HG03064 (cell line): ENCODE measurements at regions not wholly inside any gene's neighbourhood (a gene's known extent, or its start where the extent isn't known, plus 50 kb on each side); places are given as distances from the start of the nearest gene placed in this dataset.
"Not testable (repeated sequence)": the region's sequence is repeated elsewhere in the genome, so short reads cannot be mapped to it uniquely, and the experiment has no call there.

ENCODE experiments used
- ATAC-seq: cut with Tn5 transposase; IDR thresholded peaks from one replicate; pipeline ENCODE4 v1.9.1; 2021; ENCODE audit warnings: low read depth; ENCODE audit not compliant: unreplicated experiment

DNA sequence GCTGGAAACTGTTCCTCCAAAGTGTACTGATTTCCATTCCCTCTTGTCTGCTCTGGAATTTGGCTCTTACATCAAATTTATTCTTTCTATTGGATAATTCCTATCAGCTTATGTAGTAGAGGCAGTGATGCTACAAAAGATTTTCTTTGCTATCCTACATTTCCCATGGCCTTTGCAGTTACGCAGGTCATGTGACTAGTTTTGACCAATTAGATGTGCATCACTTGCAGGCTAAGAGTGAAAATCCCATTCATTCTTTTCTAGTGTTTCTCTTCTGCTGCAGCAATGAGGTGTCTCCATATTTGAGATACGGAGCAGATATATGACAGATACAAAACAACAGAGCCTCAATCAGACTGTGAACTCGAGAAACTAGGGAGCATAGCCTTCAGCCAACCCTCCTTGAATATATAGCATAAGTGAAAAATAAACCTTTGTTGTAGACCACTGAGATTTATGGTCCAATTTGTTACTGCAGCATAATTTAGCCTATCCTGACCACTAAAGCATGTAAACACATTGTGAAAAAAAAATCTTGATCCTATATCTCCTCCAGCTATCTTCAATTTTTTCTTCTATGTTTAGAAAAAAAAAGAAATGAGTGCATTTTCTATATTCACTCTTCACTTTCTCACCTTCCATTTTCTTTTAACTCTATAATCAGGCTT, 102.0 kb downstream of the HNMT start:
- no peak for ATAC-seq

DNA sequence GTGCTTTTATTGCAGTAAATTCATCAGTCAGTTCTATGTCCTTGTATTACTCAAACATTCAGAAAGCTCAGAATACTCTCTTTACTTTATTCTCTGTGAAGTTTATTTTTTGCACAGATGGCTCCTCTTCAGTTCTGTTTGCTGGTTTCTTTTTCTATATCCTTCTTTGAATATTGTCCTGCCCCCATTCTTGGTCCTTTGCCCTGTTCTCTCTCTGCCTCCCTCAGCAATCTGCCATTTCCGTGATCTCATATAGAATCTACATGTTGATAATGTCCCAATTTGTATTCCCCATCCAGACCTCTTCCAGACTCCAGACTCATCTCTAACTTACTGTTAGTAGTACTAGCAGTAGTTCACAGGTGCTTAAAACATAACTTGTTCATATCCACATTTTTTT, 102.6 kb downstream of the HNMT start:
- ATAC-seq = no peak

DNA sequence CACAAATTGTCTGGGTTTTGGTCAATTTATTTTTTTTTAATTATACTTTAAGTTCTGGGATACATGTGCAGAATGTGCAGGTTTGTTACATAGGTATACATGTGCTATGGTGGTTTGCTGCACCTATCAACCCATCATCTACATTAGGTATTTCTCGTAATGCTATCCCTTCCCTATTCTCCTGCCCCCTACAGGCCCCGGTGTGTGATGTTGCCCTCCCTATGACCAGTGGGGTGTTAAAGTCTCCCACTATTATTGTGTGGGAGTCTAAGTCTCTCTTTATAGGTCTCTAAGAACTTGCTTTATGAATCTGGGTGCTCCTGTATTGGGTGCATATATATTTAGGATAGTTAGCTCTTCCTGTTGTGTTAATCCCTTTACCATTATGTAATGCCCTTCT, 104.4 kb downstream of the HNMT start:
- ATAC-seq = not testable (repeated sequence)

DNA sequence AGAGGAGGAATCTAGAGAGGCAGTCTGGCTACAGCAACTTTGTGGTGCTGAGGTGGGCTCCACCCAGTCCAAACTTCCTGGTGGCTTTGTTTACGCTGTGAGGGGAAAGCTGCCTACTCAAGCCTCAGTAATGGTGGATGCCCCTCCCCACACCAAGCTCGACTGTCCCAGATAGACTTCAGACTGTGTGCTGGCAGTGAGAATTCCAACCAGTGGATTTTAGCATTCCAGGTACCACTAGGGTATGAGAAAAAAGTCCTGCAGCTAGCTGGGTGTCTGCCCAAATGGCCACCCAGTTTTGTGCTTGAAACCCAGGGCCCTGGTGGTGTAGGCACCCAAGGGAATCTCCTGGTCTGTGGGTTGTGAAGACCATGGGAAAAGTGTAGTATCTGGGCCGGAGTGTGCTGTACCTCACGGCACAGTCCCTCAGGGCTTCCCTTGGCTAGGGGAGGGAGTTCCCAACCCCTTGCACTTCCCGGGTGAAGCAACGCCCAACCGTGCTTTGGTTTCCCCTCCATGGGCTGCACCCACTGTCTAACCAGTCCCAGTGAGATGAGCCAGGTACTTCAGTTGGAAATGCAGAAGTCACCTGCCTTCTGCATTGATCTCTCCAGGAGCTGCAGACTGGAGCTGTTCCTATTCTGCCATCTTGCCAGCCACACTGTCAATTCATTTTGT, 106.9 kb downstream of the HNMT start:
- not testable (repeated sequence) for ATAC-seq

DNA sequence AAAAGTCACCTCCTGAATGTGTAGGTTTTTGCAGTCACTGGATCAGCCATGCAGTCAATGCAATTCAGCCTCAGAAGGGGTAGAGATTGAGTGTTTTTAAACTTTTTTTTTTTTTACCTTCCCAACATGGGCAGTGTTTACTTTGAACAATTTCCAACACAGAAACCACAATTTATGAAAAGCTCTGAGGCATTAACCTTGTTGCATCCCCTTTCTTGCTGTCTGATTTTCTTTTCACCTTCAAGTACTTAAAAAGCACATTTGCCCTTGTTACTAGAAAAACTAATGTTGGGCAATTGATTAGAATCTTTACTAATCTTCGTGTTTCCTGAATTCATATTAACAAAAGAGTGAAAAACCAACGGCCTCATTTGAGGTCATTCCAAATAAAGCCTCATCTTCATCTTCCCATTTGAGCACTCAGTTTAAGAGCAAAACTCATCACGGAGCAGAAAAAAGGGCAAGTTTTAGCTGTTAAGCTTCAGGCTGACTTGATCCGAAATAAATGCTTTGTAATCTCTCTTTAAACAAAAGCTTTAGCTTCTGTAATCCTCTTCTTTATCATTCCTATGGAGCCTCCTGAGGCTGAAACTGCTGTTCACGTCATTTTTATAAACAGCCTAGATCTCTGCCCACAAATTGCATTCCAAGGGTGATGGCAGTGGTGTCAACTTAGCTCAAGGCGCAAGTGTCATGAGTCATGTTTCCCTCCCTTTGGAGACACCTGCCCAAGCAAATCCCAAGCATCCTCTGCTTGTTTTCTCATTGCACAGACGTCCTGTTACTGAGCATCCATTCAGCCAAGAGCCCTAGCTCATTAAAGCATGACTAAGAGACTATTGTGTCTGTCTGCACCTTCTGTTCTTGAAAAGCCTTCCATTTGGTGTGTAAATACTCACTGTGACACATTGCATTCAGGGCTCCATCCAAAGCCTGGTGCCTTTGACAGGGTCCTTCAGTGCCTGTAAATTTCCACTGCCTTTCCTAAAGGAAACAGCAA, 107.7 kb downstream of the HNMT start:
- ATAC-seq = no peak

DNA sequence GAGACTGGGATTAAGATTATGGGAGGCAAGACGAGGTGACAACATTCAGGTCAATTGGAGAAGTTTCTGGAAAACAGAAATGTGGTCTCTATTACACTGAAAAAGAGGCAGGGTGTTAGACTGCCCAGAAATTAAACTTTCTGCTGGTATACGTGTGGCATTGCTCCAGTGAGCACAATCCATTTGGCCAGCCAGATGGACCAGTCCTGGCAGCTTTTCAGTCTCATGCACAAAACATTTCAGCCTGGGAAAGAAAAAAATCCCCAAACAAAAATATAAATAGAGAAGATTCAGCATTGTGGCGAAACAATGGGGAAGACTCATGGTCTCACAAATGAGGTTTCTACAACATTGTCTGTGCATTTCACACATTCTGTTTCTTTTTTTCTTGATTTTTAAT, 113.9 kb downstream of the HNMT start:
- no peak for ATAC-seq

DNA sequence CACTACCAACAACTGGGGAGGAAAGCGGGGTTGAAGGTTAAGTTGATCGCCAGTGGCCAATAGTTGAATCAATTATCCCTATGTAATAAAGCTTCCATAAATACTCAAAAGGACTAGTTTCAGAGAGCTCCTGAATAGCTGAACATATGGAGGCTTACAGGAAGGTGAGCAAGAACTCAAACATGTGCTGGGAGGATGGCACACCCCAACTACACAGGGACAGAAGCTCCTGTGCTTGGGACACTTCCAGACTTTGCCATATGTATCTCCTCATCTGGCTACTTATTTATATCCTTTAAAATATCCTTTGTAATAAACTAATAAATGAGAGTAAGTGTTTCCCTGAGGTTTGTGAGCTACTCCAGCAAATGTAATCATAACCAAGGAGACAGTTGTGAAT, 115.7 kb downstream of the HNMT start:
- no peak for ATAC-seq

DNA sequence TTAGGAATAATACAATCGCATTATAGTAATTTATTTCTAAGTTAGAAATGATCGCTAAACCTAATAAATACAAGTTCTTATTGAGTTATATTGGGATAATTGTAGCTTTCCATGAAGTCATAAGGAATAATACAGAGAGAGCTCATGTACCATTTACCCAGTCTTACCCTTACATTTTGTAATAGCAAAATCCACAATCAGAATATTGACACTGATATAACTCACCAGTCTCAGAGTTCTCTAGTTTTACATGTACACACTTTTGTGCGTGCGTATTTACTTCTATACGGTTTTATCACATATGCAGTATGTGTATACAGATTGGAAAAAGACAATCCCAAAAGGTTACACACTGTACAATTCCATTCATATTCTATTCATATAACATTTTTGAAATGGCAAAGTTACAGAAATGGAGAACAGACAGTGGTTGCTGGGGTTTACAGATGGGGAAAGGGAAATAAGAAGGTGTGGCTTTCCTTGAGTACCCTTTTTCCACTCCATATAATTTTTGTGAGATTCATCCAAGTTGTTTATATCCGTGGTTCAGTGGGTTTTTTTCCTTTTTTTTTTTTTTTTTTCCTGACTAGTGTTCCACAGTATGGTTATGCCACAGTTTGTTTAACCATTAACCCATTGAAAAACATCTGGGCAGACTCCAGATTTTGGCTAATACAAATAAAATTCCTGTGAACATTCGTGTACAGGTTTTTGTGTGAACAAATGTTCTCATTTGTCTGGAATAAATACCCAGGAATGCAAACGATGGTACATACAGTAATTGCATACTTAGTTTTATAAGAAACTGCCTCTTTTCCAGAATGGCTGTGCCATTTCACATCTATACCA, 117.2 kb downstream of the HNMT start:
- ATAC-seq = no peak

DNA sequence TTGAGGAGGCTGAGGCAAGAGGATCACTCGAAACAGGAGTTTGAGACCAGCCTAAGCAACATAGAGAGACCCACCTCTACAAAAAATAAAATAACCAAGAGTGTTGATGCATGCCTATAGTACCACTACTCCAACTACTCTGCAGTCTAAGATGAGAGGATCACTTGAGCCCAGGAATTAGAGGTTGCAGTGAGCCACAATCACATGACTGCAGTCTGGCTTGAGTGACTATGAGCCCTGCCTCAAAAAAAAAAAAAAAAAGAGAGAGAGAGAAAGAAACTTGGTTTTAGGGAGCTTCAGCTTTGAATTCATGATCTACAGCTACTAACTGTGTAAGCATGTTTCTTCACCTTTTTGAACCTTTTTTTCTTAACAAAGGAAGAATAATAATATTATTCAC, 119.9 kb downstream of the HNMT start:
- no peak for ATAC-seq

DNA sequence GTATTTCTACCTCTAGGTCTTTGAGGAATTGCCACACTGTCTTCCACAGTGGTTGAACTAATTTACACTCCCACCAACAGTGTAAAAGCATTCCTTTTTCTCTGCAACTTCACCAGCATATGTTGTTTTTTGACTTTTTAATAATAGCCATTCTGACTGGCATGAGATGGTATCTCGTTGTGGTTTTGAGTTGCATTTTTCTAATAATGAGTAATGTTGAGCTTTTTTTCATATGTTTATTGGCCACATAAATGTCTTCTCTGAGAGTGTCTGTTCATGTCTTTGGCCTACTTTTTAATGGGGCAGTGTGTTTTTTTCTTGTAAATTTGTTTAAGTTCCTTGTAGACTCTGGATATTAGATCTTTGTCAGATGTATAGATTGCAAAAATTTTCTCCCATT, 121.2 kb downstream of the HNMT start:
- not testable (repeated sequence) for ATAC-seq

DNA sequence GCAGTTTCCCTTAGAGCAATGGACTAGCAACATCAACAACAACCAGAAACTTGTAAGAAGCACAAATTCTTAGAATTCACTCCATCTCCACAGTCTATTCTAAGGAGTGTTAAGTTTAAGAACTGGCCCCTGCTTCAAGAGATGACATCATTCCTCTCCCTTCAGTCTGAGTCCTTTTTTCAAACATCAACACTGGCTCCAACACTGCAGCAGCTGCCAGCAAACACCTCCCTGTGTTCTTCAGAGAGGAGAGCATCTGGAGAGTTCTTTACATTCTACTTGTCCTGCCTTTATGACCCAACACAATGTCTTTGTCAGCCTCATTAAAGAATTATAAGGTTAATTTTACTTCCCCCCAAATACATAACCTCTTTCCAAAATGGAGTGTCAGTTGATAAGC, 122.3 kb downstream of the HNMT start:
- ATAC-seq = no peak

DNA sequence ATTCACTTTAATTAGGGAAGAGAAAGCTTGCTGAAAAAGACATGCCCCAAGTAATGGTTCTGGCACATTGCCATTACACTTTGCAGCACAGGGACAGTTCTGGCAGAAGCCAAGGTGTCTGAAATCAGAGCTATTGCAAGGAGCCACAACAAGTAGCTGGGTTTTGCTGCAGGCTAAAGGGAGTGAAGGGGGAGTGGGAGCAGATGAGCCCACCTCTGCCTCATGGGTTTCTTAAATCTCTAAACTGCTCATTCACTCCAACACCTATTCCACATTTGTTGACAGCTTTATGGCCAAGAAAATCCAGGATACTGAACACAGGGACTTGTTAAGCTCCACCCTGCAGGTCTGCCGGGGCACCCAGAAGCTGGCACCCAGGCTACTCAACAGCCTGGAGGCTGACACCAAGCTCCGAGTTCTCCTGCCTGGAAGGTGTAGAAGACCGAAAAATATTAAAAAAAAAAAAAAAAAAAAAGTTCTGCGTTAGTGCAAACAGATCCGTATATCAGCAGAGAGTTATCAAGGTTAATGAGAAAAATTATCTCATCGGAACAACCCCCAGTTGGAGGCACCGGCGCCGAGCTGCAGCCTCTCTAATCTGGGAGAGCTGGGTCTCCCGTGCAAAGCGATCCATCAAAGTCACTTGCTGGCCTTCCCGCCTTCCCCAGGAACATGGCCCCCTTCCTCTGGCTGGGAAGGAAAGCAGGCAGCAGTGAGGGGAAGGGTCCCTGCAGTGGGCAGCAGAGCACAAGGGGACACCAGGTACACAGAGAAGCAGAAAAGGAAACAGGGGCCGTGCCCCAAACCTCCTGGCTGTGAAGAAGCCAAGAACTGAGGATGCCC, 123.7 kb downstream of the HNMT start:
- no peak for ATAC-seq

DNA sequence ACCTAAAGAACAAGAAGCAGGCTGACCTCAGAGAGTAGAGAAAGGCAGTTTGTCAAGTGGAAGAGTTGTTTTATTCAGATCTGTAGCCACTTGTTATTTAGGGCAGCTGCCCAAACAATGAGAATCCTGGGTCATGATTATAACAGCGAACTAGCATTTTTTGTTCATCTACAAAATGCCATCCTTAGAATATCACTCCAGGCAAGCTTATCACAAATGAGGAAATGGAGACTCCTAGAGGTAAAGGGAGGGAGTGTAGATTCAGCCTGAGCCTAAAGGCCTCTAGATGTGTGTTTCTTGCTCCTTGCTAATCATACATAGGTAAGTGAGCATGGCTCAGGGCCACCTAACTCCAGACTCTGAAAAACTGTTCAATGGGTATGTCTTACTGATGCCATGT, 126.1 kb downstream of the HNMT start:
- peak; percentile 84 for ATAC-seq

DNA sequence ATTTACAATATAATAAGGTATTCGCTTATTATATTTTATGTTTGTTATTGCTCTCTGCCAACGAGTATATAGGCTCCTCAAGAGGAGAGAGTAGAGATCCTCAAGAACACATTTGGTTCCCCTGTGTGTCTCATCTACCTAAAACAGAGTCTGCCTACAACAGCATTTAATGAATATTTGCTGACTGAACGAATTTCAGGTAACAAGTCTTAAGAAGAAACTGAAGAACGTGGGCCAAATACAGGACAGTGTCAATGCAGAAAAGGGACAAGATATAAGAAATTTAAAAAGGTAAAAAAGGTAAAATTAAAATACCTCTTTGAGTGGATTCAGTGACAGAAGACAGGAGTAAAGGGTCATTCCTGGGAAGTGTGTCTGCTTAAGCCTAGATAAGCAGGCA, 129.2 kb downstream of the HNMT start:
- ATAC-seq = no peak

DNA sequence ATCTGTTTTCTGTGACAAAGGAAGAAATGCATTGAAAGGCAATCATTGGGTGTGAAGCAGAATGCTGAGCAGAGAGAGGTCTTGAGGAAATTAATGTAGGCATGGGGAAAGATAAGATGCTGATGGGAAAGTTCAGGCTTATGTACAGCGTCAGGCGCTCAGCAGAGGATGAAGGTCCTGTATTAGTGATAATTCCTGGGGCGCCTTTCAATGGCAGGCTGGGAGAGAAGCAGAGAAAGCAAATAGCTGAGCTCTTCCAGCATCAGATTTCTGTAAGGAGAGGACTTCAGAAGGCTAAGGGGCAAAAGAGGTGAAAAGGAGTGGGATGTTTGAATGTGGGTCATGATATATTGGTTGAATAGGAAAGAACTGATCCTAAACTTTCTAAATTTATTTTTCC, 129.8 kb downstream of the HNMT start:
- no peak for ATAC-seq

DNA sequence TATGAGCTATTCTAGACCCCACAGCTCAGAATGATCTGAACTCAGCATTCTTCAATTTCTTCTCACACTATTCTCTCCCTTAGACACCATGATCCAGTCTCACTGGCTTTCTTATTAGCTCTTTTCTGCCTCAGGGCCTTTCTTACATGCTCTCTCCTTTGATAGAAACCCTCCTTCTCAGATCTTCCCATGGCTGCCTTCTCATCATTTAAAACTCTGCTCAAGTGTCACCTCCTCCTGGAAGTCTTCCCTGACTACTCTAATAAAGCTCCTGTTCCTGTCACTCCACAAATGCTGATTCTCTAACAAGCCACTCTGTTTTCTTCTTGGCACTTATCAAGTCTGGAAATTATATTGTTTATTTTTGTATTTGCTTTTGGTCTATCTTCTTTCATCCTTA, 131.1 kb downstream of the HNMT start:
- ATAC-seq = no peak

DNA sequence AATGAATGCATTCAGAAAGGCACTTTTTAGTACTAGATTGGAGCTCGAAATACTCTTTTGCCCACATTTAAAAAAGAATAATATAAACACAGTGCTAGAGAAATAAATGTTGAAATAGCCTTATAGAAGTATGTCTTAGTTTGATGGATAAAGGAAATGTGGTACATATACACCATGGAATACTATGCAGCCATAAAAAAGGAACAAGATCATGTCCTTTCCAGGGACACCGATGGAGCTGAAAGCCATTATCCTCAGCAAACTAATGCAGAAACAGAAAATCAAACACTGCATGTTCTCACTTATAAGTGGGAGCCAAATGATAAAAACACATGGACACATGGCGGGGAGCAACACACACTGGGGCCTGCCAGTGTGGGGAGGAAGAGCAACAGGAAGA, 135.0 kb downstream of the HNMT start:
- not testable (repeated sequence) for ATAC-seq

DNA sequence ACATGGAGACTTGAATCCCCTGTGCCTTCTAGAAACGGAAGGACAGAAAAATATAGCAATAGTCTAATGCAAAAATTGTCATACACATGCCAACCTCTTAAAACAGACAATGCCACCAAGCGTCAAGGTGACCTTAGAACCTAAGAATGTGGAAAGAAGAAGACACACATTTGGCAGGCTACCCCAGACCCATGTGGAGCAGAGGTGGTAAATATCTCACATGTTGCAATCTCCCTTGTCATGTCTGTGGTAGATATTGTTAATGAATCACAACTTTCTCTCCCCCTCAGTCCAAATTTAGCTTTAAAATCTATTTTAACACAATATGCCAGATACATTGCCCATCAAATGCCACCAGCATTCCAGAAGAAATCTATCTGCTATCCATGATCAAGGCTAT, 137.4 kb downstream of the HNMT start:
- ATAC-seq = no peak

DNA sequence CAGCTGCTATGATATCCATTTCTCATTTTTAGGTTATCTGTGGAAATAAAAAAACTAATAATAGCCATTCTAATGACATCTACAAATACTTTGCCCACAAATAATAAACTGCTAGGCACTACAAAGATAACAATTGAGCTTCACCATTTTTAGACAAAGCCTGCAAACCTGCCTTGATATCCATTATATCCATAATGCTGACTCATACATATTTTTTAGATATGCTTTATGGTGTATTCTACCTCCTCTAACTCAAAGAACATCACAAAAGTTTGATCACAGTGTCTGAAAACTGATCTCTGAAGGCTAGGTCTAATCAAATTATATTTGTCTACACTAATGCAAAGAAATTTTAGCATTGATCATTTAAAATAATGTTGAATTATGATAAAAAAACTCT, 138.4 kb downstream of the HNMT start:
- no peak for ATAC-seq

DNA sequence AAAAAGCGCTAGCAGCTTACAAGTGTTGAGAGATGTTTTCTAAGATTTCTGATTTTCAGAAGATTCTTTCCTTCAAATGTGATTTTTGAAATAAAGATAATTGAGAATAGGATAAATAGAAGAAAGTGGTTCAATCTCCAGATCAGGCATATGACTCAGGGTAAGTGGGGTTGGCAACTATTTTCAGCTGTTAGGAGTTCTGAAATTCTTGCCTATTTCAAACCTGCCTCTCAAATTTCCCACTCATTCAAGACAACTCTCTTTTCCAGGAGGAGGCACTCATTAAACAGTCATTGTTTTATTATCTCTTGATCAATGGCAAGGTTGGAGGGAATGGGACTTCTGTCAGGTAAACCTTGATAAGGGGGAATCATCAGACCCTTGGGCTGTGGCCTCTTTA, 138.9 kb downstream of the HNMT start:
- no peak for ATAC-seq
